Activated CD8-positive, alpha-beta T cell treated with anti-CD3 and anti-CD28 coated beads for 36 hours (primary cell): ENCODE measurements at regions not wholly inside any gene's neighbourhood (a gene's known extent, or its start where the extent isn't known, plus 50 kb on each side); places are given as distances from the start of the nearest gene placed in this dataset.

Experiments
- ATAC-seq: fragments of 200-7000 bp; cut with Tn5 transposase; one replicate; pipeline ENCODE4 v1.10.0; 2021; ENCODE audit warnings: mild to moderate bottlenecking, moderate library complexity
- CTCF ChIA-PET: fragments of 350-600 bp; sonication (Branson Sonifier 250); formaldehyde crosslinking; loops from one replicate; lab custom pipeline; 2021; ENCODE audit warnings: antibody characterized with exemption; lab: Charles Lee
- POLR2A ChIA-PET: fragments of 350-600 bp; sonication (Branson Sonifier 250); formaldehyde crosslinking; loops from one replicate; lab custom pipeline; 2021; ENCODE audit warnings: antibody characterized with exemption; lab: Charles Lee
- DNase-seq: peaks from one replicate; pipeline ENCODE4 v3.0.0-alpha.2; 2020
- H3K27ac Mint-ChIP-seq: one replicate; pipeline ENCODE4 v1.8.0; 2021; ENCODE audit warnings: mild to moderate bottlenecking, mixed read lengths
- H3K27me3 Mint-ChIP-seq: one replicate; pipeline ENCODE4 v1.8.0; 2021; ENCODE audit warnings: mixed read lengths
- H3K36me3 Mint-ChIP-seq: one replicate; pipeline ENCODE4 v1.8.0; 2021; ENCODE audit warnings: low read depth, mixed read lengths
- H3K4me1 Mint-ChIP-seq: one replicate; pipeline ENCODE4 v1.8.0; 2021; ENCODE audit warnings: low read depth, mixed read lengths
- H3K4me3 Mint-ChIP-seq: one replicate; pipeline ENCODE4 v1.8.0; 2021; ENCODE audit warnings: mild to moderate bottlenecking, moderate library complexity, mixed read lengths
- H3K9me3 Mint-ChIP-seq: one replicate; pipeline ENCODE4 v1.8.0; 2021; ENCODE audit warnings: mixed read lengths
- intact Hi-C: fragments of 100-400 bp; cut with micrococcal nuclease; formaldehyde crosslinking; loops from one replicate; pipeline ENCODE4 v1.10.0; 2022
- TF ChIP-seq, protein P1 (sequence below): fragments of 200-600 bp; IDR thresholded peaks from one replicate; pipeline ENCODE4 v1.8.0; 2022; ENCODE audit warnings: antibody characterized with exemption, mild to moderate bottlenecking

DNA sequence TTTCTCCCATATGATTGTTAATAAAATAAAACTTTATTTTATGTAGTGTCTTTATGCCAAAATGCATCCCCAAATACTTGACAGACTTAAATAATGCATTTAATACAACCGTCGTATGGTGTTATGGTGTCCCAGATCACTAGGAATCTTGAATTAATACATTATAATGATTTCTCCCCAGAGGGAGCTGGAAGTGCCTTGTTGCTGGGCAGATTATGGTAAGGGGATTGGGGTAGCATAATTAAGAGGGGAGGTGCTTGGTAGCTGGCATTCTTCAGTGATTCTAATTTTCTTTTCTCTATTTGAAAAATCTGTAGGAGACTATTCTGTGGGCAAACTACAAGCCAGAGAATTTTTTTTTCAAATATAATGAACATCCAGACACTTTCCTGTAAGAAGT is 1043.7 kb downstream of the ADGRL2 start:
- H3K9me3 Mint-ChIP-seq = no peaks in the 10 kb centered on the region
- no peak overlapping the region for H3K27ac Mint-ChIP-seq
- no peak for ATAC-seq
- peaks cover 2% of the 10 kb centered on the region for H3K27me3 Mint-ChIP-seq
- TF ChIP-seq, protein P1, sequence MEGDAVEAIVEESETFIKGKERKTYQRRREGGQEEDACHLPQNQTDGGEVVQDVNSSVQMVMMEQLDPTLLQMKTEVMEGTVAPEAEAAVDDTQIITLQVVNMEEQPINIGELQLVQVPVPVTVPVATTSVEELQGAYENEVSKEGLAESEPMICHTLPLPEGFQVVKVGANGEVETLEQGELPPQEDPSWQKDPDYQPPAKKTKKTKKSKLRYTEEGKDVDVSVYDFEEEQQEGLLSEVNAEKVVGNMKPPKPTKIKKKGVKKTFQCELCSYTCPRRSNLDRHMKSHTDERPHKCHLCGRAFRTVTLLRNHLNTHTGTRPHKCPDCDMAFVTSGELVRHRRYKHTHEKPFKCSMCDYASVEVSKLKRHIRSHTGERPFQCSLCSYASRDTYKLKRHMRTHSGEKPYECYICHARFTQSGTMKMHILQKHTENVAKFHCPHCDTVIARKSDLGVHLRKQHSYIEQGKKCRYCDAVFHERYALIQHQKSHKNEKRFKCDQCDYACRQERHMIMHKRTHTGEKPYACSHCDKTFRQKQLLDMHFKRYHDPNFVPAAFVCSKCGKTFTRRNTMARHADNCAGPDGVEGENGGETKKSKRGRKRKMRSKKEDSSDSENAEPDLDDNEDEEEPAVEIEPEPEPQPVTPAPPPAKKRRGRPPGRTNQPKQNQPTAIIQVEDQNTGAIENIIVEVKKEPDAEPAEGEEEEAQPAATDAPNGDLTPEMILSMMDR = no peak
- H3K36me3 Mint-ChIP-seq = no peaks in the 10 kb centered on the region
- intact Hi-C loops = no loop called here
- CTCF ChIA-PET = no interaction called here
- no peak for DNase-seq
- POLR2A ChIA-PET = no interaction called here
- no peaks in the 10 kb centered on the region for H3K4me1 Mint-ChIP-seq
- H3K4me3 Mint-ChIP-seq = no peak overlapping the region

DNA sequence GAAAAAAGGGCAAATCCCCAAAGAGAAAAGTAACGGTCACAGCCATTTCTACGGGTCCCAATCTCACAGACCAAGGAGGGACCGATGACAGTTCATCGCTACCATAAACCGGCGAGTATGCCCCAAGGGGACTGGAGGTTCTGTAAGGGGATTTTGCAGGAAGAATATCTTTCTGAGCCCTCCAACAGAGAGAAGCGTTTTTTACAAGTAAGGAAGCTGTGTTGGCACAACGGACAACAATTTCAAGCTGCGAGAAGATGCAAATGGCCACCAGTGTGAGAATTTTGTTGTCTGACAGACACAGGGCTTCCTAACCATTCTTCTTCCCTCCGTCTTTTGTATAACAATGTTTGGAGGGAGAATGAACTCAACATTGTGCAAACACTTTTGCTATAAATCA is 1043.1 kb downstream of the ADGRL2 start:
- H3K36me3 Mint-ChIP-seq = no peaks in the 10 kb centered on the region
- H3K27me3 Mint-ChIP-seq = peaks cover 2% of the 10 kb centered on the region
- no peaks in the 10 kb centered on the region for H3K9me3 Mint-ChIP-seq
- no peaks in the 10 kb centered on the region for H3K4me1 Mint-ChIP-seq
- DNase-seq = no peak
- no peak for ATAC-seq
- H3K27ac Mint-ChIP-seq = no peak overlapping the region
- TF ChIP-seq, protein P1 = no peak
- ChIA-PET CTCF (no interaction called here), POLR2A (no interaction called here)
- intact Hi-C loops = no loop called here
- H3K4me3 Mint-ChIP-seq = no peak overlapping the region

DNA sequence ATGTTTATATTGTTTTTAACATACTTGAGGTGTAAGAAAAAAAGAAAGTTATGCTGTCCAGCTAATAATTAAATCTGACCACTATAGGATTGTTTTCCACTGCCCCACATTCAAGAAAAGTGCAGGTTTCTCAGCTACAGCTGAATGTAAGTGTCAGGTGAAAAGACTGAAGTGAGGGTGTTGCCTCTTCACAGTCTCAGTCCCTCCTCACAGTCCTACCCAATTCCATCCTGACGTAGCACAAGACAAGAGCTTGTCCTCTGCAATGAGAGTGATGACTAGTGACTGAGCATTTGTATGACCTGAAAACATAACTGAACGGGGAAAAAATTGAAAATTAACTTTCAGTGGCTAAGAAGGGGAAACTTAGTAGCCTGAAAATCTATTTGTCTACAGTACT is 1039.5 kb downstream of the ADGRL2 start:
- DNase-seq = no peak
- Mint-ChIP-seq H3K27me3 (peaks cover 2% of the 10 kb centered on the region), H3K4me1 (no peaks in the 10 kb centered on the region), H3K36me3 (no peaks in the 10 kb centered on the region), H3K4me3 (no peak overlapping the region), H3K27ac (no peak overlapping the region), H3K9me3 (no peaks in the 10 kb centered on the region)
- TF ChIP-seq, protein P1 = no peak
- ATAC-seq = no peak
- intact Hi-C loops = no loop called here
- ChIA-PET CTCF (no interaction called here), POLR2A (no interaction called here)

DNA sequence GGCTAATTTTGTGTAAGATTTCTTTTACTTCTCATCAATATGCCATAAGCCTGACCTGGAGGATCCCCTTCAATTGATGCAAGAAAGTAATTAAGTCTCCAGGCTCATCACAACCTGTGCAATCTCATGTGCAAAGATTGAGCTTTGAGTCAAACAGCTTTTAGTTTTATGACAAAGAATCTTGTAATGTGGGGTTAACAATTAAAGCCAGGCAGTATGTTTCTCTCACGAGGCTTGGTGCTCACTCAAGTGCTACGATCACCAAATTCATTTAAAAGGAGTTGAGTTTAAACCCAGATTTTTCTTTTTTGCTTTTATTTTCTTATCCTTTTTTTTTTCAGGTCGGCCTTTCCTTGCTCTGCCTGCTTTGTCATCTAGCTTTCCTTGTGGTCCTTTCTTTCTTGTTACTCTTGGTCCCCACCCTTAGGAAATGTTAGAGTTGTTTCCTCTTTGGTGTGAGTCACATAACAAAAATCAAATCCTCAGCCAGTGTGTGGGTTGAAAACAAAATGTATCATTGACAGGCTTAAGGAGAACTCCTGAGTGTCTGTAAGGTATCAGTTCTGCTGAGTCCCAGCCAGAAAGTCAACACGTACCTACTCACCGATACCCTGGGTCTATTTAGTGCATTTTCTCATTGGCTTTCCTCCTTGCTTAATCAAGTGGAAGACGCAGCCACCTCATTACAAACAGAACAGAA is 1037.2 kb downstream of the ADGRL2 start:
- DNase-seq (no peak), ATAC-seq (no peak)
- no peaks in the 10 kb centered on the region for H3K4me1 Mint-ChIP-seq
- H3K36me3 Mint-ChIP-seq = no peaks in the 10 kb centered on the region
- H3K27me3 Mint-ChIP-seq = peaks cover 1% of the 10 kb centered on the region
- no peaks in the 10 kb centered on the region for H3K9me3 Mint-ChIP-seq
- intact Hi-C loops = no loop called here
- POLR2A ChIA-PET = no interaction called here
- TF ChIP-seq, protein P1 = no peak
- CTCF ChIA-PET = no interaction called here
- H3K27ac Mint-ChIP-seq = no peak overlapping the region
- no peak overlapping the region for H3K4me3 Mint-ChIP-seq

DNA sequence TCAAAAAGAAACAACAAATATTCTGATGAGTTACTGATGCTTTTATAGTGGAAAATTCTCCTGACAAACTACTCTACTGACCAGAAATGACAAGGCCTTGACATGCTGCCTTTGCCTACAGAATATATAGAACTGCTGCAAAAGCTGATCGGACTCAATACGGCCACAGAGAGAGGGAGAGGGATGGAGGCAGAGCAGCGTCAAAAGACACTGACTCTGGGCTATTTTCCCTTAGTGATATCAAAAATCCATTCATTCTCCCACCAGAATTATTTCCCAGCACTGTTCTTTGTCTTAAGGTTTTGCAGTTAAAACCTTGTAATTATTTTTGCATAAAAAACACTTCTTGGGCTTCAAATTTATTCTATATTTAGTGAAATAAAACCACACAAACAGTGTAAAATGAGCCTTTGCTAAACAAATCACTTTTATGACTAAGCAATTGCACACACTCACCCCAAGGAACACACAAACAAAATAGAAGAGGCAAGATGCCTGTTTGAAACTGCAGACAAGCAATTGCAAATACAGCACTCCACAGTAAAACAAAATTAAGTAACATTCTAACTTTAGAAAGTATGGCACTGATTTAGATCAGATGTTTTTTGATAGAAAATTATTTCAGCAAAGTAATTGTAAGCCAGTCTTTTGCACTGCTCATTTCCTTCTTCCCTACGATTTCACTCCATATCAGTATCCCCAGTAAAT is 1036.4 kb downstream of the ADGRL2 start:
- ATAC-seq = no peak
- peaks cover 1% of the 10 kb centered on the region for H3K27me3 Mint-ChIP-seq
- no peaks in the 10 kb centered on the region for H3K4me1 Mint-ChIP-seq
- intact Hi-C loops = no loop called here
- H3K4me3 Mint-ChIP-seq = no peak overlapping the region
- TF ChIP-seq, protein P1 = no peak
- ChIA-PET POLR2A (no interaction called here), CTCF (no interaction called here)
- H3K27ac Mint-ChIP-seq = no peak overlapping the region
- H3K9me3 Mint-ChIP-seq = no peaks in the 10 kb centered on the region
- no peak for DNase-seq
- H3K36me3 Mint-ChIP-seq = no peaks in the 10 kb centered on the region
